ENCODE measurements at regions not wholly inside any gene's neighbourhood (a gene's known extent, or its start where the extent isn't known, plus 50 kb on each side); places are given as distances from the start of the nearest gene placed in this dataset. TPM values are rescaled to one million over a fixed set of nuclear protein-coding genes. Genes with fewer than 3 reads are reported as not detected.

Small RNA genes in the stretch of these regions (small RNA-seq; reads per million reads assigned to genes)
- not detected for gene RNU7-148P (ENCODE audit: low replicate concordance)

Data from spinal cord (tissue), 1 donor.